DOHH2 (cell line): ENCODE measurements at regions not wholly inside any gene's neighbourhood (a gene's known extent, or its start where the extent isn't known, plus 50 kb on each side); places are given as distances from the start of the nearest gene placed in this dataset.
"Not testable (repeated sequence)": the region's sequence is repeated elsewhere in the genome, so short reads cannot be mapped to it uniquely, and the experiment has no call there.

Source experiments
- CTCF ChIP-seq: fragments of 200-600 bp; sonication (generic); IDR thresholded peaks from one replicate; pipeline ENCODE4 v1.5.1; 2014; ENCODE audit warnings: antibody characterized with exemption, mild to moderate bottlenecking, low read depth, low read length; ENCODE audit not compliant: poor library complexity, severe bottlenecking
- EZH2phosphoT487 ChIP-seq: fragments of 200-600 bp; sonication (generic); IDR thresholded peaks from 2 replicates; pipeline ENCODE4 v1.6.1; 2017; ENCODE audit warnings: borderline replicate concordance, mild to moderate bottlenecking, antibody characterized with exemption, low read length, moderate library complexity, mixed read lengths

- TF ChIP-seq CTCF, EZH2phosphoT487: not testable (repeated sequence)
These were observed 94.5 kb upstream of the RAB4A start for GRCh38 chr1:229176457-229176856.
